Activated CD4-positive, alpha-beta T cell treated with anti-CD3 and anti-CD28 coated beads, Interleukin-2, amount 10 ng/mL, durations not matched to agents 7 days and 5 days (primary cell): ENCODE measurements at regions not wholly inside any gene's neighbourhood (a gene's known extent, or its start where the extent isn't known, plus 50 kb on each side); places are given as distances from the start of the nearest gene placed in this dataset.

Source experiments
- CTCF ChIA-PET: fragments of 350-600 bp; sonication (Branson Sonifier 250); formaldehyde crosslinking; loops from one replicate; lab custom pipeline; 2021; ENCODE audit warnings: antibody characterized with exemption; lab: Charles Lee
- POLR2A ChIA-PET: fragments of 350-600 bp; sonication (Branson Sonifier 250); formaldehyde crosslinking; loops from one replicate; lab custom pipeline; 2021; ENCODE audit warnings: antibody characterized with exemption; lab: Charles Lee
- DNase-seq: peaks from one replicate; pipeline ENCODE4 v3.0.0-alpha.2; 2020
- H3K27ac Mint-ChIP-seq: one replicate; pipeline ENCODE4 v1.8.0; 2021; ENCODE audit warnings: mild to moderate bottlenecking, moderate library complexity, mixed read lengths
- H3K27me3 Mint-ChIP-seq: one replicate; pipeline ENCODE4 v1.8.0; 2021; ENCODE audit warnings: mixed read lengths
- H3K36me3 Mint-ChIP-seq: one replicate; pipeline ENCODE4 v1.8.0; 2021; ENCODE audit warnings: low read depth, mixed read lengths
- H3K4me1 Mint-ChIP-seq: one replicate; pipeline ENCODE4 v1.8.0; 2021; ENCODE audit warnings: mixed read lengths
- H3K4me3 Mint-ChIP-seq: one replicate; pipeline ENCODE4 v1.8.0; 2021; ENCODE audit warnings: mild to moderate bottlenecking, moderate library complexity, mixed read lengths
- H3K9me3 Mint-ChIP-seq: one replicate; pipeline ENCODE4 v1.8.0; 2021; ENCODE audit warnings: mixed read lengths

DNA sequence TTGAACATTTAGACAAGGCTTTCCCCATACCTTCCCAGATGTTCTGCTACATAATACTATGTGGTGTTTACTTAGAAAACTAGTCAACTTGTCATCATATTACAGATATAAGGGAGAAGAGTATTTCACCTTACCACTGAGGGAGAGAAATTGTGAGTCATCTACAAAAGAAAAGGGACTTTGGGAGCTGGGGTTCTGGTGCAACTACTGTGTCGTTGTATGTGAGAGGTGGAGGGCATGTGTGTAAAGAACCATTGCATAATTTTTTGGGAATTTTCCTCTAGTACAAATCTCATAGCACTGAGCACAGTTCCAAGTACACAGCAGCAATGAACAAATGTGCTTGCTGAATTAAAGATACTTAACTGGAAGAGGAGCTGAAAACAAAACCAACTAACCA is 665.6 kb downstream of the DHX35 start:
- Mint-ChIP-seq H3K4me3 (no peak overlapping the region), H3K4me1 (no peaks in the 10 kb centered on the region), H3K27me3 (no peaks in the 10 kb centered on the region), H3K9me3 (no peaks in the 10 kb centered on the region), H3K36me3 (no peaks in the 10 kb centered on the region), H3K27ac (no peak overlapping the region)
- ChIA-PET POLR2A (no interaction called here), CTCF (no interaction called here)
- DNase-seq: no peak

DNA sequence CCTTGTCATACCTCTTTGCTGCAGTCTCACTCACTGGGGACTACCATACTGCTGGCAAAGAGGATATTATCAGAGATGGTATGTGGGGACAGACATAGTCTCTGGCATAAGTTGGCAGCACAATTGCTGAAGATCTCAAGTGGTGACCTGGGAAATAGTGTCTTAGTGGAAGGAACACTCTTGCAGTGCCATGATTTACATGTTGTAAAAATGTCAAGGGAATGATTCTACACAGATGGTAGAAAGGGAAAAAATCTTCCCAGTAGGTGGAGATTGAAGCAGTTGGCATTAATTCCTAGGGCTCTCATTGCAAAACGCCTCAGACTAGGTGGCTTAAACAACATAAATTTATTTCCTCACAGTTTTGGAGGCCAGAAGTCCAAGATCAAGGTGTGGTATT is 662.2 kb downstream of the DHX35 start:
- Mint-ChIP-seq H3K27ac (no peak overlapping the region), H3K9me3 (no peaks in the 10 kb centered on the region), H3K4me3 (no peak overlapping the region), H3K27me3 (no peaks in the 10 kb centered on the region), H3K36me3 (no peaks in the 10 kb centered on the region), H3K4me1 (no peaks in the 10 kb centered on the region)
- no peak for DNase-seq
- ChIA-PET POLR2A (no interaction called here), CTCF (no interaction called here)

DNA sequence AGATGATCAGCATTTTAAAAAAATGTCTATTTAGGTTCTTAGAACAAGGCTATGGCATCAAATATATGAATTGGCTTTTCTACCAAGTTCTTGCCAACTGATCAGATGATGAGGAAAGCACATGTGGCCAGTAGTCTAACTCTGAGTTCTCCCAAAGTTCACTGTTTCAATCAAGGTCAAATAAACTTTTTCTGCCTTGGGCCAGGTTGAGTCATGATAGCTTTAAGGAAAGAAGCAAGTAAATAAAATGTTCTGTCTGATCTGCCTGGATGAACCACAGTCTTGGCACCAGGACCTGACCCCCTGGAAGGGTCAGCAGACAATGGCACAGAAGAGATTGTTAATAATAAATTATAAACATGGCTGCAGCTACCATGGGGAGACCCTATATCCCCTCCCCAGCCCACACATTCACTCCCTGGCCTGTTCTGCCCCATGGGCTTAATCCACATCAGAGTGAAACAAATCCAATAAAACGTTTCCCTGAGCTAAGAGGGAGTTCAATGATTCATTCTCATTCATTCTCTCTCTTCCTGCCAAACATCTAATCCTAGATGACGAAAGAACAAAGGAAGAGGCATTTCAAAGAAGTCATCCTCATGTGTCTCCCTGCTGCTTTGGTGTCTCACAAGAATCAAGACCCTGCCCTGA is 661.6 kb downstream of the DHX35 start:
- ChIA-PET CTCF (no interaction called here), POLR2A (no interaction called here)
- Mint-ChIP-seq H3K36me3 (no peaks in the 10 kb centered on the region), H3K9me3 (no peaks in the 10 kb centered on the region), H3K27ac (no peak overlapping the region), H3K4me3 (no peak overlapping the region), H3K4me1 (no peaks in the 10 kb centered on the region), H3K27me3 (no peaks in the 10 kb centered on the region)
- DNase-seq: no peak

DNA sequence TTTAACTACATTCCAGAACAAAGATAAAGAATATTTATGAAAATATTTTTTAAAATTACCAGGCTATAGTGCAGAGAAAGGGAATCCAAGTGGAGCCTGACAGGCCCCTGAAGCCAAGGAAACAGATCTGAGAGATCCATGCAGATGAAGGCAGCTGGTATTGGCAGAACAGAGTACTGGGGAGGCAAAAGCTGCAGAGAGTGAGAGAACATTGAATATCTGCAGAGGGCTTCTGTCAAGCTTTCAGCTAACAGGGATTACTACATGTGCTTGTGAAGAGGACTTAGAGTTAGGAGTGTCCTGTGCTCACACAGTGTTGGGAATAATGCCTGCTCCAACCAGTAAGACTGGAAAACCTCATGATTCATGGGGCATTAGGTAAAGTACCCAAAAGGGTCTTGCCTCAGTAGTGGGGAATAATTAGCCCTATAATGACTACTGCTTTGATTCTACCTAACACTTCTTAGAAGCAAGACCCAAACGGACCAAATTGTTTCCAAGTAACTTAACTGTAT is 657.2 kb downstream of the DHX35 start:
- Mint-ChIP-seq H3K27me3 (no peaks in the 10 kb centered on the region), H3K9me3 (no peaks in the 10 kb centered on the region), H3K27ac (no peak overlapping the region), H3K4me1 (no peaks in the 10 kb centered on the region), H3K36me3 (no peaks in the 10 kb centered on the region), H3K4me3 (no peak overlapping the region)
- no peak for DNase-seq
- ChIA-PET CTCF (no interaction called here), POLR2A (no interaction called here)

DNA sequence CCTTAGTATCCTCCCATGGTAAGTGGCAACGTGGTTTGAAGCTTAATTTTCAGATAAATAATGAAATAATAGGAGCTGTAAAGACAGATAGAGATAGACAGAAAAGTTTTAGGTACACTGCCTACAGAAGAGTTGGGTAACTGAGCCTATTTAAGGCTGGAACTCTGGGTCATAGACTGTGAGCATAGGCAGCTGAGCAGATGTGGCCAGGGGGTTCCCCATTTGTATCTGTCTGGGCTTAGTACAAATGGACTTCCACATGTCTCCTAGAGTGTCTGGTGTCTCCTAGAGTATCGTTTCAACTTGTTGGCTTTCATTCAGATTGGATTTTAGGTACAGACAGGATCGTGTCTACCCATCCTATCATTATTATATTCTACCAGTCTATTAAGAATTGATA is 649.8 kb downstream of the DHX35 start:
- Mint-ChIP-seq H3K4me1 (no peaks in the 10 kb centered on the region), H3K4me3 (no peak overlapping the region), H3K27me3 (no peaks in the 10 kb centered on the region), H3K36me3 (no peaks in the 10 kb centered on the region), H3K9me3 (no peaks in the 10 kb centered on the region), H3K27ac (no peak overlapping the region)
- ChIA-PET CTCF (no interaction called here), POLR2A (no interaction called here)
- DNase-seq: no peak

DNA sequence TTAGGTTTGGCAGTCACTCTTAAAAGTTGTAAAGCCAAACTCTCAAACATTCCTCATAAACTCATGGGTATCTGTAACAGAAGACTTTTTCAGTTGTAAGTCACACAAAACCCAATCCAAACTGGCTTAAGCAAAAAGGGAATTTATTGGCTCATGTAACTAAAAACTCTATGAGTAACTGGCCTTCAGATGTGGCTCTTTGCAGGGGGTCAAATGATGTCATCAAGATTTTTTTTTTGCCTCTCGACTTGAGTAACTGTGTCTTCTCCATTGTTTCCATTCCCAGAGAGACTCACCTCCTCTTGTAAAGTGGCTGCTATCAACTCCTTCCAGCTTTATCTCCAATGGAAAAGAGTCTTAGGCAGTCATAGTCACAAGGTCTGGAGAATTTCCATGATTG is 645.0 kb downstream of the DHX35 start:
- ChIA-PET CTCF (no interaction called here), POLR2A (no interaction called here)
- H3K27me3 Mint-ChIP-seq: no peaks in the 10 kb centered on the region
- no peak overlapping the region for H3K27ac Mint-ChIP-seq
- H3K36me3 Mint-ChIP-seq: no peaks in the 10 kb centered on the region
- H3K4me1 Mint-ChIP-seq: no peaks in the 10 kb centered on the region
- DNase-seq: no peak
- H3K9me3 Mint-ChIP-seq: no peaks in the 10 kb centered on the region
- no peak overlapping the region for H3K4me3 Mint-ChIP-seq

DNA sequence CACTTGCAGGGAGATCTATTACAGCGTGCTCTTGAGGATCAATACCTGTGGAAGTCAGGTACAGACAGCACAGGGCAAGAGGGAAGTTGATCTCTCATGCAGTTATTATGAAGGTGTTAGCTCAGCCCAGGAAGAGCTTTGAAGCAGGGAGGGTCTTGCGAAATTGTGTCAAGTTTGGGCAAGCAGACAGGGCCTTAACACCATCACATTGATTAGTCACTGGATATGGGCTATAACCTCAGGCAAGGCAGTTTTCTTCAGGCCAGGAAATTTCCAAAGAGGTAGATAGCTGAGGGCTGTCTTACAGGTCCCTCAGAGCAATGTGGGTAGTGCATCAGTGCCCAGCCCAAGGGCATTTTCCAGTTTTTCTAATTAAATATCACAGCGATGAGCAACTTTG is 643.8 kb downstream of the DHX35 start:
- CTCF ChIA-PET: no interaction called here
- POLR2A ChIA-PET: no interaction called here
- H3K9me3 Mint-ChIP-seq: no peaks in the 10 kb centered on the region
- no peak for DNase-seq
- H3K27me3 Mint-ChIP-seq: no peaks in the 10 kb centered on the region
- H3K36me3 Mint-ChIP-seq: no peaks in the 10 kb centered on the region
- no peaks in the 10 kb centered on the region for H3K4me1 Mint-ChIP-seq
- H3K4me3 Mint-ChIP-seq: no peak overlapping the region
- no peak overlapping the region for H3K27ac Mint-ChIP-seq

DNA sequence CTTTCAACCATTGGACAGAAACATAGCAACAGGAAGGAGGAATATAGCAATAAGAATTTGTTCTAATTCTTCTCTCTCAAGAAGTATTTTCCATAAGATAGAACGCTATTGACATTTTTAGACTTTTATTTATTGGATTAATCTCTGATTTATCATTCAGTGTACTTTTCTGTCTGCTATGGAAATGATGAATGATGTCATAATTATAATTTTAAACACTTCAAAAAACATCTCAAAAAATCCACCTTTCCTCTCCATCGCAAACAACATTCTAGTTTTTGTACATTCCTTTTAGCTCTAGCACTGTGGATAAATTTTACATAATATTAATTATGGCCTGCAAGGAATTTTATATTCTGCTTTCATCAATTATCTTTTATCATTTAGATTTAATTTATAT is 643.2 kb downstream of the DHX35 start:
- no peak overlapping the region for H3K4me3 Mint-ChIP-seq
- H3K27me3 Mint-ChIP-seq: no peaks in the 10 kb centered on the region
- POLR2A ChIA-PET: no interaction called here
- no peaks in the 10 kb centered on the region for H3K36me3 Mint-ChIP-seq
- H3K27ac Mint-ChIP-seq: no peak overlapping the region
- H3K4me1 Mint-ChIP-seq: no peaks in the 10 kb centered on the region
- CTCF ChIA-PET: no interaction called here
- DNase-seq: no peak
- H3K9me3 Mint-ChIP-seq: no peaks in the 10 kb centered on the region

DNA sequence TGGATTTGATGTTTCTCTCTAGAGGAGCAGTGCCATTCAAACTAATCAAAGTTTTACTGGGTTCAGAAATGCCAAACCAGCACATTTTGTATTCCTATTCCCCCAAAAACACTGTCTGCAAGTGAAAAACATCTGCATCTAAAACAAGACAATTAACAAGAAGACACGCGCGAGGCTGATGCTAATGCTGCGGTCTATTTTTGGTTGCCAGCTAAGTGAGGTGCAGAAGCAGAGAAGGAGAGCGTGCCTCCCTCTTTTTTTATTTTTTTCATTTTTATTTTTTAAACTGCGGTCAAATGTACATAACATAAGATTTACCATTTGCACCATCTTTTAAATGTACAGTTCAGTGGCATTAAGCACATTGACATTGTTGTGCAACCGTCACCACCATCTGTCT is 641.1 kb downstream of the DHX35 start:
- Mint-ChIP-seq H3K4me1 (no peaks in the 10 kb centered on the region), H3K36me3 (no peaks in the 10 kb centered on the region), H3K9me3 (no peaks in the 10 kb centered on the region), H3K4me3 (no peak overlapping the region), H3K27ac (no peak overlapping the region), H3K27me3 (no peaks in the 10 kb centered on the region)
- DNase-seq: no peak
- ChIA-PET POLR2A (no interaction called here), CTCF (no interaction called here)

DNA sequence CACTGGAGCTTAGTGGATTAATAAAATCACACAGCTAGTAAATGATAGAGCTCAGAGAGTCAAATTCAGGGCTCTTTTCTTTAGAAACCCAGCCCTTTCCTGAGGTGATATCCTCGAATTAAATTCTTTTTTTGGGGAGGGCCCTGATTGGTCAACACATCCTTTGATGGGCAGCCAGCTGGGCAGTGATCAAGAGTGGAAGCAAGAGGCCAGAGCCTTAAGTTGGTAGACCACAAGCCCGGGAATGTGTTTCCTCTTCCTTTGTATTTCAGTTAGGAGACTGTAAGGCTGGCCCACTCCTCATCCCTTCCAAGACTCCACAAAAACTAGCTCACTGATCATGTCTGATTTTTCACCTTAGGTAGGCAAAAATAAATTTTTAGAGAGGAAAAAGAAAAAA is 640.5 kb downstream of the DHX35 start:
- DNase-seq: no peak
- H3K4me3 Mint-ChIP-seq: no peak overlapping the region
- H3K27me3 Mint-ChIP-seq: no peaks in the 10 kb centered on the region
- H3K36me3 Mint-ChIP-seq: no peaks in the 10 kb centered on the region
- CTCF ChIA-PET: no interaction called here
- POLR2A ChIA-PET: no interaction called here
- H3K9me3 Mint-ChIP-seq: no peaks in the 10 kb centered on the region
- no peaks in the 10 kb centered on the region for H3K4me1 Mint-ChIP-seq
- no peak overlapping the region for H3K27ac Mint-ChIP-seq

DNA sequence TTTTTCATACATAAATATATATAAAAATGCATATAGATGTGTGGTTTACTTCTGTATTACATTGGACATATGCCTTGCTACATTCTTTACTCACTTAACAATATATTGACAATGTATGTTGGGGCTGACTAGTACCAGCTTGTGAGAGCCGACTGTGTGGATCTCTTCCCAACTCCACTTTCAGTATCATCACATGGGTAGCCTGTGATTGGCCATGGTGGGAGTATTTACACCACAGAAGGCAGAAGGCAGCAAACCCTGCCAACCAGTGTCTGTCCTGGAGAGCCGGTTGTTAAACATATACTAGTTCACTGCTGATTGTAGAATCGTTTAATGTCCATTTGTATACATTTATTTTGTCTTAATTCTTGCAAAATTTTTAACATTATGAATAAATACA is 638.7 kb downstream of the DHX35 start:
- H3K4me3 Mint-ChIP-seq: no peak overlapping the region
- CTCF ChIA-PET: no interaction called here
- H3K9me3 Mint-ChIP-seq: no peaks in the 10 kb centered on the region
- POLR2A ChIA-PET: no interaction called here
- H3K27ac Mint-ChIP-seq: no peak overlapping the region
- no peaks in the 10 kb centered on the region for H3K27me3 Mint-ChIP-seq
- H3K36me3 Mint-ChIP-seq: no peaks in the 10 kb centered on the region
- DNase-seq: no peak
- no peaks in the 10 kb centered on the region for H3K4me1 Mint-ChIP-seq

DNA sequence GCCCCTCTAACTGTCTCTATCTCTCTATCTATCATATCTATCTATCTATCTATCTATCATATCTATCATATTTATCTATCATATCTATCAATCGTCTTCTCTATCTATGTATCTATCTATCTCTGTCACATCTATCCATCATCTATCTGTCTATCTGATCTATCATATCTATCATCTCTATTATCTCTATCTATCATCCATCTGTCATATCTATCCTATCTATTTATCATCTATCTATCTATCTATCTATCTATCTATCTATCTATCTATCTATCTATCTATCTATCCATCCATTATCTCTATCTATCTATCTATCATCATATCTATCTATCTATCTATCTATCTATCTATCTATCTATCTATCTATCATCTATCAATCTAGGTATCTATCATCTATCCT is 638.0 kb downstream of the DHX35 start:
- Mint-ChIP-seq H3K27me3 (no peaks in the 10 kb centered on the region), H3K27ac (no peak overlapping the region), H3K9me3 (no peaks in the 10 kb centered on the region), H3K36me3 (no peaks in the 10 kb centered on the region), H3K4me3 (no peak overlapping the region), H3K4me1 (no peaks in the 10 kb centered on the region)
- no peak for DNase-seq
- ChIA-PET CTCF (no interaction called here), POLR2A (no interaction called here)

DNA sequence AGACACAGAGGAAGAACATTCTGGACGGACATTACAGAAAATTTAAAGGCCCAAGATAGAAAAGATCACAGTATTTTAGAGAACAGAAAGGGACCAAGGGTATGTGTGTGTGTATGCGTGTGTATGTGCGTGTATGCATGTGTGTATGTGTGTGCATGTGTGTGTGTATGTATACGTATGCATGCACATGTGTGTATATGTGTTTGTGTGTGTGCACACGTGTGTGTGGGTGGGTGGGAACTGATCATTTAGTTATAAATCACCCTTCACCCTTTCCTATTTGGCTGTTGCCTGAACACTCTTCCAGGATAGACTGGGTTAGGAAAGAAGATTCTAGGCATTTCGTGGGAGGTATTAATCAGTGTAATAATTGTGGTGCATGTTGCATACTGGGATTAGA is 634.4 kb downstream of the DHX35 start:
- Mint-ChIP-seq H3K36me3 (no peaks in the 10 kb centered on the region), H3K4me3 (no peak overlapping the region), H3K27ac (no peak overlapping the region), H3K9me3 (no peaks in the 10 kb centered on the region), H3K27me3 (no peaks in the 10 kb centered on the region), H3K4me1 (no peaks in the 10 kb centered on the region)
- ChIA-PET CTCF (no interaction called here), POLR2A (no interaction called here)
- DNase-seq: no peak

DNA sequence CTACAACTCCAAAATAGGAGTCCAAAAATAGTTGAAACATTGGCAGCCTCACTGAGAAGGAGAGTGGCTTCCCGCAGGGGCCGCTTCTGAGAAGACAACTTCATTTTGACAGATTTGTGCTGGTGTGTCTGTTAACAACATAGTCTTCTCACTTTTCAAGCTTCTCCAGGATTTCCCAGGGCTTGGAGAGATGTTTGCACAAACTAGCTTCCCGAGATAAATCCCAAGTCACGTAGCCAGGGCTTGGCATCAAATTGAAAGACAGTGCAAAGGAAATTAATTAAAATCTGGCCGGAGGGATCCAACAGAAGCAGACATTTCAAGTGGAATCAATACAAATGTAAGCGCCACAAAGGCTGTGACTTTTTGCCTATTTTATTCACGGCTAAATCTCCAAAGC is 630.2 kb downstream of the DHX35 start:
- no peaks in the 10 kb centered on the region for H3K27me3 Mint-ChIP-seq
- POLR2A ChIA-PET: no interaction called here
- DNase-seq: no peak
- H3K36me3 Mint-ChIP-seq: no peaks in the 10 kb centered on the region
- no peaks in the 10 kb centered on the region for H3K9me3 Mint-ChIP-seq
- CTCF ChIA-PET: no interaction called here
- H3K4me3 Mint-ChIP-seq: no peak overlapping the region
- H3K27ac Mint-ChIP-seq: no peak overlapping the region
- no peaks in the 10 kb centered on the region for H3K4me1 Mint-ChIP-seq
